Right cardiac atrium (tissue), 5 donors: ENCODE measurements at regions not wholly inside any gene's neighbourhood (a gene's known extent, or its start where the extent isn't known, plus 50 kb on each side); places are given as distances from the start of the nearest gene placed in this dataset.

Experiments
- ATAC-seq, 2 donors: fragments of 200-7000 bp; cut with Tn5 transposase; one replicate each; pipeline versions ENCODE4 v1.8.0 to v1.9.1; 2020; ENCODE audit warnings: moderate library complexity in 2 of 2, mild to moderate bottlenecking in 1 of 2
- DNase-seq, 3 donors: peaks; one replicate each; pipeline ENCODE4 v3.0.0-alpha.2; 2020
- H3K27ac ChIP-seq: one replicate; pipeline ENCODE4 v1.5.1; 2013; ENCODE audit warnings: mild to moderate bottlenecking, low read length, control low read depth, moderate library complexity
- H3K27me3 ChIP-seq: one replicate; pipeline ENCODE4 v1.6.1; 2013; ENCODE audit not compliant: control insufficient read depth, insufficient read depth
- H3K4me1 ChIP-seq: one replicate; pipeline ENCODE4 v1.6.1; 2013; ENCODE audit warnings: low read length; ENCODE audit not compliant: control insufficient read depth, insufficient read depth
- H3K4me3 ChIP-seq: one replicate; pipeline ENCODE4 v1.5.1; 2013; ENCODE audit warnings: low read length, control low read depth
- H3K9me3 ChIP-seq: one replicate; pipeline ENCODE4 v1.6.1; 2013; ENCODE audit warnings: low read length; ENCODE audit not compliant: control insufficient read depth
- WGBS: extraction: QIAGEN DNeasy Blood & Tissue Kit; methylation state at CpG from one replicate; pipeline ENCODE4 v1.1.7; 2013; 5-methylcytosine and 5-hydroxymethylcytosine counted together
- intact Hi-C, 4 donors: fragments of 100-400 bp; cut with DNase I; formaldehyde crosslinking; loops; one replicate each; pipeline versions ENCODE4 v1.11.0 to v1.14.0; 2022 to 2023
- donor health status: healthy with polysubstance abuse.
- donor health status: DM: no; HTN: yes; CAD: no.
- donor health status: DM: no; HTN: no; CAD: no.
- donor health status: DM: no; HTN: yes; CAD: no; lungs with severe emphysema.
- donor health status: DM: yes; HTN: yes; CAD: no.

GRCh38 chr1:47643306-47644211 is 205.7 kb downstream of the FOXD2 start:
- WGBS: 65% methylated on average over 20 of the region's 20 CpGs
- ATAC-seq: no peak
- no peaks in the 10 kb centered on the region for H3K27me3 ChIP-seq

DNA sequence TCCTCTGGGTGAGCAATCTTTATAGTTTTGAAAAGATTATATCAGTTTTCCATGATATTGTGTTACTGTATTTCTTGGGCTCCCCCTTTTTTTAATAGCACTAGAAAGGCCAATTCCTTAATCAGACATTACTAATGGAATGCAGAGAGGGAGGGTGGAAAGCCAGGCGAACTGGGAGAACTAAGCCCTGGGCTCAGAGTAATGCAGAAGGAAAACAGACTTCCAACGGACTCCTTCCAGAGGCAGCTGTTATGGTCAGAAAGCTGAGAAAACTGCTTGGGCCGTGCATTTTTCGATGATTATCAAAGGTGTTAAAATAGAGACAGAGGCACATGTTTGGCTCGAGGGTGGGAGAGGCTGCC is 206.3 kb downstream of the FOXD2 start:
- Histone ChIP-seq H3K9me3 (no peaks in the 10 kb centered on the region), H3K27me3 (no peaks in the 10 kb centered on the region), H3K4me1 (no peaks in the 10 kb centered on the region), H3K4me3 (no peak overlapping the region), H3K27ac (no peak overlapping the region)
- intact Hi-C loops: no loop called here
- WGBS: 43% methylated on average over 5 of the region's 5 CpGs
- ATAC-seq (no peak), DNase-seq (no peak)

More at GRCh38 chr1:47643306-47644211, 205.7 kb downstream of the FOXD2 start:
- no peak overlapping the region for H3K27ac ChIP-seq
- no peaks in the 10 kb centered on the region for H3K9me3 ChIP-seq
- H3K4me1 ChIP-seq: no peaks in the 10 kb centered on the region
- no peak overlapping the region for H3K4me3 ChIP-seq
- DNase-seq: no peak
- intact Hi-C loops: no loop called here

DNA sequence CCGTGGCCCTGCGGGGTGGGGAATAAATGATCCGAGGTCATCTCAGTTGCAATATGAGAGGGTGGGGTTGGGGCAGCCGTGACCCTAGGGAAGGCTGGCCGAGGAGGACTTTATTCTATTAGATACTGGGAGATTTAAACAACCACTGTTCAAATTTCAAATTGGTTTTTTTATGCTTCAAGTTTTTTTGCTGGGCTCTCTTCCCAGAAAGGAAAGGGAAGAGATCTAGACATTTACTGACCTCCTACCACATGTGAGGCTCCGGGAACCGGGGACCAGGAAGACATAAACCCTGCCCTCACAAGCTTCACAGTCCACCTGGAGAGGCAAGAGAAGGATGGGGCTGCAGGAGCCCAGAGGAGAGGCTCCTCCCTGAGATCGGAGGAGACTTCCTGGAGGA is 207.3 kb downstream of the FOXD2 start:
- no peak for ATAC-seq
- Histone ChIP-seq H3K27me3 (no peaks in the 10 kb centered on the region), H3K9me3 (no peaks in the 10 kb centered on the region), H3K4me3 (no peak overlapping the region), H3K27ac (no peak overlapping the region), H3K4me1 (no peaks in the 10 kb centered on the region)
- intact Hi-C loops: no loop called here
- WGBS: 50% methylated on average over 8 of the region's 8 CpGs
- DNase-seq: no peak

DNA sequence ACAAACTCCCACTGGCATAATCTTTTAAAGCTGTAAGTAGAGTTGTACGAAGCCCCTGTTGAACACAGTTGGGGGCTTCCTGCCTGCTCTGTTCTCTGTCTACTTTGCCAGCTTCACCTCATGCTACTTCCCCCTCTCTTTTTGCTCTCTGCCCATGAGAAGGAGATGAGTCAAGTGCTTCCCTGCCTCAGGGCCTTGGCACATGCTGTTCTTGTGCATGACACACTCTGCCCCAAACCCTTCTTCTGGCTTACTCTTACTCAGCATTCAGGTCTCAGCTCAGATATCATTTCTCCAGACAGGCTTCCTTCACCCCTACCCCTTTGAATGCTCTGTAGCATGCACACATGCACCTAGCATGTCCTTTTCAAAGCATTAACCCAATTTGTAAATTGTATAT is 208.8 kb downstream of the FOXD2 start:
- WGBS: 73% methylated on average over 1 of the region's 1 CpG
- Histone ChIP-seq H3K27me3 (no peaks in the 10 kb centered on the region), H3K4me1 (no peaks in the 10 kb centered on the region), H3K9me3 (no peaks in the 10 kb centered on the region), H3K27ac (no peak overlapping the region), H3K4me3 (no peak overlapping the region)
- no peak for ATAC-seq
- DNase-seq: no peak
- intact Hi-C loops: no loop called here

DNA sequence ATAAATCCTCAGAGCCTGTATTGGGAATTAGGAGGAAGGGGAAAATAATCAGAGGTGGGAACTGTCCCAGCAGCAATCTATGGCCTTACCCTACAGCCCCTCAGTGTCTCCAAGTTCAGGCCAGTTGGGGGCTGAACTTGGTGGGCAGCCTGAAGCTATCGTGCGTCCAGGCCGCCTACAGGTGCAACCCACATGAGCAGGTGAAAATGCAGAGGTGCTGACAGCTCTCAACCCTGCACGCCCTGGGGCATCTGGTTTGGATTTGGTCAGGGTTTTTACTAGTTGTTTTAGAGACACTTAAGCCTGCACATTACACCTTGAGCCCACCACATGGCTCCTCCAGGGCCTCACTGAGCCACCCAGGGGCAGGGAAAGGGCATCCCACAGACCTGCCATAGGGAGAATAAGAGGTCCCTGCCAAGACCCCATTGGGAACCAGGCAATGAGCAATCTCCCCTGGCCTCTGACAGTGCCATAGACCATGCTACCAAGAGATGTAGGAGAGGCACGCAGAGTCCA is 209.5 kb downstream of the FOXD2 start:
- ATAC-seq (no peak), DNase-seq (no peak)
- Histone ChIP-seq H3K4me3 (no peak overlapping the region), H3K4me1 (no peaks in the 10 kb centered on the region), H3K9me3 (no peaks in the 10 kb centered on the region), H3K27ac (no peak overlapping the region), H3K27me3 (no peaks in the 10 kb centered on the region)
- 80% methylated on average over 5 of the region's 5 CpGs for WGBS
- intact Hi-C loops: no loop called here

- Histone ChIP-seq H3K27ac (no peak overlapping the region), H3K9me3 (no peaks in the 10 kb centered on the region), H3K4me3 (no peak overlapping the region), H3K27me3 (no peaks in the 10 kb centered on the region), H3K4me1 (no peaks in the 10 kb centered on the region)
- intact Hi-C loops: no loop called here
- 73% methylated on average over 7 of the region's 7 CpGs for WGBS
- no peak for ATAC-seq
- DNase-seq: no peak
Observed at GRCh38 chr1:47650205-47650604, 212.4 kb downstream of the FOXD2 start.

DNA sequence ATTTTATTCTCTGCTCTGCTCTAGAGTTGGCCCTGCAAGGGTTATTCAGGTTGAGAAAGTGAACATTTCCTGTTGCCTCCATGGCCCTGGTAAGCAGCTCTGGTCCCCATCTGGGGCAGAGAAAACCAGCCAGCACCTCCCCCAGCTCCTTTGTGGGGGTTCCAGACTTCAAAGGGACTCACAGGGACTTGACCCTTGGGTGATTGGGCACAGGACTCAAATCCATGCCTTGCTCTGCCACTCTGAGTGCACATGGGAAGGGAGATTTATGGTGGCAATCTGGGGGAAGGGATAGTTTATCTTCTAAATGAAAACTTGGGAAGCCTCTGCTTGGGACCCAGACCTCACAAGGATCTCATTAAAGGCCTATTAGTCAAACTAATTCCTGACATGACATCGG is 212.8 kb downstream of the FOXD2 start:
- DNase-seq: no peak
- no peaks in the 10 kb centered on the region for H3K9me3 ChIP-seq
- no peak overlapping the region for H3K27ac ChIP-seq
- H3K27me3 ChIP-seq: no peaks in the 10 kb centered on the region
- H3K4me3 ChIP-seq: no peak overlapping the region
- ATAC-seq: no peak
- intact Hi-C loops: no loop called here
- peaks cover 2% of the 10 kb centered on the region for H3K4me1 ChIP-seq
- WGBS: 78% methylated on average over 1 of the region's 1 CpG

DNA sequence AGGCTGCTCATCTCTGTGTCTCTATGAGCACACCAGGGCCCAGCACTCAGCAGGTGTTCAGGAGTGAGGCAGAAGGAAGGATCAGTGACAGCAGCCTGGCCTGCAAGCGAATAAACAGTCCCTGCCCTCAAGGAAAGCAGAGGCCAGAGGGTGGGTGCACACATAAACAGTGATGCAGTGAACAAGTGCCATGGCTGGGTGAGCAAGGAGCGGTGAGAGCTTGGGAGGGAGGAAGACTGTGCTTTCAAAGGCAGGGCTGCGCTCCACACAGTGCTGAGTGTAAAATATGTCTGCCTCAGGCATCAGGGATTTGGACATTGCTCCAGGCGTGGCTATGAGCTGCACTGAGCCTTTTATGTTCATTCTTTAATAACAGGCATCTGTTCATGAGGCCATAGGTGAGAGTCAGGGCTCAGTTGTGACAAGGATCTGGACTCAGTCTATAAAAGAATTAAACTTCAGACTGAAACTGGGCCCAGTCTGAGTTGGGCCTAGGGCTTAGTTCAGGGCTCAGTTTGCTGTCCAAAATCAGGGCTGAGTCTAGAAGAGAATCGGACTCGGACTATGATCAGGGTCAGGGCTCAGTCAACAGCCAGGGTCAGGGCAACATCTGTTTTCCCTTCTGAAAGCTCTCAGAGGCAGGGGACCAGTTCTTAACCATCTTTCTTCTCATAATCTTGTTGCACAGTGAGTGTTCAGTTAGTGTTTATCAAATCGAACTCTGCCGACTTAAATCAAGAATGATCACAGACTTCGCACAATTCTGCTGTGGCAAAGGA is 213.7 kb downstream of the FOXD2 start:
- H3K9me3 ChIP-seq: no peaks in the 10 kb centered on the region
- peaks cover 3% of the 10 kb centered on the region for H3K4me1 ChIP-seq
- DNase-seq: no peak
- no peaks in the 10 kb centered on the region for H3K27me3 ChIP-seq
- intact Hi-C loops: no loop called here
- WGBS: 69% methylated on average over 9 of the region's 9 CpGs
- no peak for ATAC-seq
- H3K27ac ChIP-seq: no peak overlapping the region
- no peak overlapping the region for H3K4me3 ChIP-seq

DNA sequence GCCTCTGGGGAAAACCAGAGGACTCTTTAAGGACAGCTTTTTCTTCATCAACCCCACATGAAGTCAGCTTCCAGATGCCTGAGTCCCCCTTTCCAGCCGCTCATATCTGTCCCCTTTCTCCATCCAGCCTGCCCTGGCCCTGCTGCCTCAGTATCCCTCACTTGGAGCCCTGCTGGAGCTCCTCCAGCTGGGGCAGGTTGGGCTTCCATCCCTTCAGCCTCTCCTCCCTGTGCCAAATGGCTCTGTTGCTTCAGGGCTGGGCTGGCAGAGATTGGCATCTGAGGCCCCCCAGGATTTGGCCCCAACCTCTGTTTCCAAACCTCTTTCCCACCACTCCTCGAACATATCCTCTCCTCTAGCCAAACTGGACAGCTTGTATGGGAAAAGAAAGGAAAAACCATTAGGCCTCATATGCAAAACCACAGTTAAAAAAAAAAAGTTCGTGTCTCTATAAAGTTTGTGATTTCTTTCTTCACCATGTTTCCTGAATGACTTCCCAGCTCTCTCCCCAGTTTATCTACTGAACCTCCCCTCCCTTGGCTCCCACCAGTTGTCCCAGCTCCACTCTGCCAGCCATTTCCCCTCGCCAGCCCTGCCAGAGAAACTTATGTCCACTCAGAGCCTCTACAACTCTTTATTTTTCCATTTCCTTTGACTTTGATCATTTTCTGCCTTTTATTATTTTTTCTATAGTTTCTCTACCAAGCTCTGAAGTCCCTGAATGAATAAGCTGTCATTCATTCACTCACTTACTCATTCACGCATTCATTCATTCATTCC is 217.9 kb downstream of the FOXD2 start:
- 66% methylated on average over 5 of the region's 5 CpGs for WGBS
- no peak for DNase-seq

GRCh38 chr1:47656719-47657685 is 219.2 kb downstream of the FOXD2 start:
- Histone ChIP-seq H3K4me1 (peaks cover 3% of the 10 kb centered on the region), H3K4me3 (no peak overlapping the region), H3K27ac (peak overlapping the region; percentile 46), H3K27me3 (peaks cover 3% of the 10 kb centered on the region), H3K9me3 (no peaks in the 10 kb centered on the region)
- peak; percentile 69 to 84 (median 78) for DNase-seq
- intact Hi-C loops: no loop called here
- ATAC-seq: peak; percentile 80 to 94
- 51% methylated on average over 18 of the region's 18 CpGs for WGBS

More for the DNA sequence above, 217.9 kb downstream of the FOXD2 start:
- no peaks in the 10 kb centered on the region for H3K9me3 ChIP-seq
- no peak for ATAC-seq
- H3K4me3 ChIP-seq: no peak overlapping the region
- H3K27ac ChIP-seq: peak overlapping the region; percentile 23
- H3K27me3 ChIP-seq: peaks cover under 1% of the 10 kb centered on the region
- peaks cover 3% of the 10 kb centered on the region for H3K4me1 ChIP-seq
- intact Hi-C loops: no loop called here
